Left ventricle myocardium inferior (tissue), 1 donor: ENCODE measurements at regions not wholly inside any gene's neighbourhood (a gene's known extent, or its start where the extent isn't known, plus 50 kb on each side); places are given as distances from the start of the nearest gene placed in this dataset.

Experiments used
- DNase-seq: peaks from one replicate; pipeline ENCODE4 v3.0.0-alpha.2; 2020
- H3K27ac ChIP-seq: fragments of 200-600 bp; replicated peaks from 2 replicates; pipeline ENCODE4 v1.8.0; 2021
- H3K27me3 ChIP-seq: fragments of 200-600 bp; 2 replicates; pipeline ENCODE4 v1.8.0; 2021; ENCODE audit warnings: low read depth
- H3K36me3 ChIP-seq: fragments of 200-600 bp; 2 replicates; pipeline ENCODE4 v1.8.0; 2021
- H3K4me1 ChIP-seq: fragments of 200-600 bp; 2 replicates; pipeline ENCODE4 v1.8.0; 2021
- H3K4me3 ChIP-seq: fragments of 200-600 bp; 2 replicates; pipeline ENCODE4 v1.8.0; 2021; ENCODE audit warnings: mild to moderate bottlenecking, moderate library complexity
- H3K9me3 ChIP-seq: fragments of 200-600 bp; replicated peaks from 2 replicates; pipeline ENCODE4 v1.8.0; 2021
- CTCF ChIP-seq: fragments of 200-600 bp; IDR thresholded peaks from 2 replicates; pipeline ENCODE4 v1.8.0; 2021; ENCODE audit warnings: antibody characterized with exemption, mild to moderate bottlenecking, borderline replicate concordance
- intact Hi-C: fragments of 100-400 bp; cut with micrococcal nuclease; formaldehyde crosslinking; loops from one replicate; pipeline ENCODE4 v1.11.0; 2022
- donor health status: DM: no; HTN: yes; CAD: no; lungs with severe emphysema.

GRCh38 chr16:9533042-9533441 is 441.6 kb downstream of the HAPSTR1 start:
- TF ChIP-seq CTCF = no peak
- intact Hi-C loops = no loop called here
- Histone ChIP-seq H3K27ac (no peak overlapping the region), H3K4me1 (no peaks in the 10 kb centered on the region), H3K9me3 (peaks cover 5% of the 10 kb centered on the region), H3K36me3 (no peaks in the 10 kb centered on the region), H3K27me3 (no peaks in the 10 kb centered on the region), H3K4me3 (no peak overlapping the region)
- no peak for DNase-seq

DNA sequence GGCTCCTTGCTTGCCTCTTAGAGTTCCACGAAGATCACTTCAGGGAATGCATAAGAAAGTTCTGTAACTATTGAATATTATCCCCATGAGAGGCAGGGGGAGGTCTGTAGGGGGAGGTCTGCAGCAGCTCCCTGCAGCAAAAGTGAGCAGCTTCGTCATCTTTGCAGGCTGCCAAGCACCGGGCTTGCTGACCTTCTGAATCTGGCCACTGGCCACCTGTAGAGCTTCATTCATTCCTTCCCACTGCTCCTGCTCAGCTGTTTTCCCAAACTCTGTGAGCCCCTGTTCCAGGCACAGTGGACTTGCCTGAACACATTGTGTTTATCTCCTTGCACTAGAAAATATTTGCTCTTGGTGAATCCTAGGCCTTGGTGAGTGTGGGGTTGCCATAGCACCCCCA is 443.3 kb downstream of the HAPSTR1 start:
- Histone ChIP-seq H3K27me3 (no peaks in the 10 kb centered on the region), H3K36me3 (no peaks in the 10 kb centered on the region), H3K4me1 (no peaks in the 10 kb centered on the region), H3K27ac (no peak overlapping the region), H3K9me3 (peaks cover 18% of the 10 kb centered on the region), H3K4me3 (no peak overlapping the region)
- intact Hi-C loops = no loop called here
- no peak for TF ChIP-seq CTCF
- no peak for DNase-seq

- no peaks in the 10 kb centered on the region for H3K27me3 ChIP-seq
- H3K9me3 ChIP-seq = peaks cover 19% of the 10 kb centered on the region
- no peaks in the 10 kb centered on the region for H3K36me3 ChIP-seq
- no peak for TF ChIP-seq CTCF
- H3K27ac ChIP-seq = no peak overlapping the region
- no peak overlapping the region for H3K4me3 ChIP-seq
- H3K4me1 ChIP-seq = no peaks in the 10 kb centered on the region
- intact Hi-C loops = no loop called here
- DNase-seq = no peak
Observed at GRCh38 chr16:9536905-9537304, 445.5 kb downstream of the HAPSTR1 start.

DNA sequence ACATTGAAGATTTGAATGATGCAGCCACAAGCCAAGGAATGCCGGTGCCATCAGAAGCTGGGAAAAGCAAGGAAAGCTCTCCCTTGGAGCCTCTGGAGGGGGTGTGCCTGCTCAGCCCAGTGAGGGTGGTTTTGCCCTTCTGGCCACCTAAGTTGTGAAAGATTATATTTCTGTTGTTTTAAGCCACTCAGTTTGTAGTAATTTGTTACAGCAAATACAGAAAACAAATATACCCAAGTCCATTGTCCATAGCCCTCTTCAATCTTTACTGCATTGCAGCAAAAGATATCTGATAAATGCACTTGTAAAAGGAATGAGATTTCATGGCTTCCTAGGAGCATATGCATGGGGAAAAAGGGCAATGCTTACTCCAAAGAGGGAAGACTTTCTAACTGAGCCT is 447.9 kb downstream of the HAPSTR1 start:
- H3K9me3 ChIP-seq = peaks cover 14% of the 10 kb centered on the region
- no peaks in the 10 kb centered on the region for H3K27me3 ChIP-seq
- TF ChIP-seq CTCF = no peak
- H3K36me3 ChIP-seq = no peaks in the 10 kb centered on the region
- H3K27ac ChIP-seq = no peak overlapping the region
- intact Hi-C loops = no loop called here
- no peak for DNase-seq
- no peak overlapping the region for H3K4me3 ChIP-seq
- H3K4me1 ChIP-seq = no peaks in the 10 kb centered on the region

- no peaks in the 10 kb centered on the region for H3K36me3 ChIP-seq
- TF ChIP-seq CTCF = no peak
- intact Hi-C loops = no loop called here
- H3K27ac ChIP-seq = no peak overlapping the region
- no peaks in the 10 kb centered on the region for H3K4me1 ChIP-seq
- no peak for DNase-seq
- no peaks in the 10 kb centered on the region for H3K27me3 ChIP-seq
- H3K9me3 ChIP-seq = peaks cover 14% of the 10 kb centered on the region
- no peak overlapping the region for H3K4me3 ChIP-seq
Observed at GRCh38 chr16:9541723-9542122, 450.3 kb downstream of the HAPSTR1 start.
